HG02840 (cell line): ENCODE measurements at regions not wholly inside any gene's neighbourhood (a gene's known extent, or its start where the extent isn't known, plus 50 kb on each side); places are given as distances from the start of the nearest gene placed in this dataset.

Experiments used
- ATAC-seq: cut with Tn5 transposase; IDR thresholded peaks from one replicate; pipeline ENCODE4 v1.9.1; 2021; ENCODE audit warnings: mild to moderate bottlenecking, moderate library complexity, moderate number of reproducible peaks; ENCODE audit not compliant: unreplicated experiment, low FRiP score

DNA sequence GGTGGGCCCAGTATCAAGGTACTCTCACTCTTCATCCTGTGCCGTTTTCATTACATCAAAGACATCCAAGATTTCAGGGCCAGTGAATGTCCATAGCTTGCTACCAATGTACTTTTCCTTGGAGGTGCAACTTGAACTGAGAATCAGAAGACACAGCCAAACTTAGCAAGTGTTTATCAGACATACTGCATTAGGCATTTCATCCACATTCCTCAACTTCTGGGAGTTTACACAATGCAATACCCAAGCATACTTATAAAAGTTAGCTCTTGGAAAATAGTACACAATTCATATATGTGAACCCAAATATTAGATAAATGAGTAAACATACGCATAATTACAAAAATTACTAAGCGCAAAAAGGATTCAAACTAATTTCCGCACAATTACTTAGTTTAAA lies 216.3 kb upstream of the RHOBTB1 start:
- no peak for ATAC-seq

DNA sequence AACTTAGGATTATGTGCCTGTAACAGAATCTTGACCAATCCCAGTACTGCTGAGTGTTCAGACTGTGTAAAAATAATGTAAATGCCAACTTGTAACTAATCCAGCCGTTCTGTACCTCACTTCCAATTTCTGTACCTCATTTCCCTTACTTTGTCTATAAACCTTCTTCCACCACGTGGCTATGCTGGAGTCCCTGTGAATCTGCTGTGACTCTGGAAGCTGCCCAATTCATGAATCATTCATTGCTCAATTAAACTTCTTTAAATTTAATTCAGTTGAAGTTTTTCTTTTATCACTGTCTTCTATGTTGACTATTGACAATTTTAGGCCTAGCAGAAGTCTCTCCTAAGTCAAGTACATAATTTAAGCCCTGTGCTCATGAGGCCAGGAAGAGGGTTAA lies 215.3 kb upstream of the RHOBTB1 start:
- no peak for ATAC-seq

DNA sequence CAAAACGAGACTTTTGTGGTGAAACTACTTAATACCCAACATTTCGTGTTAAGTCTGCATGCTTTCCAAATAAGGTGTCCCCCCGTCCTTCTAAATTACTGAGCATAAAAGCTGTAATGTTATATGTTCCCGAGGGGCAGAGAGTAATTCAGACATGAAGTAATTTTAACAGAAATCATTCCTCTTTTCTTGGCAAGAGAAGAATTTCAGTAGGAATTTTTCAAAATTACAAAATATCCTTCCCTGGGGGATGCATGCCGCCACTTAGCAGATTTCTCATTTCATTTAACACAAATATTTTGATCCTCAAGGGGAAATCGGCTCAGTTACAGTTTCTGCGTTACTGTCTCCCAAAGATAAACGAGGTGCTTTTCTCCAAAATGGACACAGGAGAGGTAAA lies 213.2 kb upstream of the RHOBTB1 start:
- ATAC-seq: no peak

DNA sequence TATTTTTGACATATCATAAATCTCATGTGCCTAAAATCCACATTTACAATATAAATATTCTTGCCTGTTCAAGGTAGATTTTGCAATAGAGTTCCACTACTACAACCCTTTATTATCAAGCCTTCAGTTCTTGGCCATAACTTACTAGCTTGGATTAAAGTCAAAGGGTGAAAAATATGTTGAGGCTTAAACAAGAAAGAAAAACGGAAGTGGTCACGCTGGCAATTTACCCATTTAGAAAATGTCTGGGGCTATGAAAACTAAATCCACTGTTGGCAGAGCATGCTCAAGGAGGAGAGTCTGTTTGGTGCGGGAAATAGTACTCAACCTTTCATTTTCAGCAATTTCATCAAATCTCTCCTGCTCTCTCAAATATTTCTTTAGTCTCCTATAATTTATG lies 209.8 kb upstream of the RHOBTB1 start:
- no peak for ATAC-seq

DNA sequence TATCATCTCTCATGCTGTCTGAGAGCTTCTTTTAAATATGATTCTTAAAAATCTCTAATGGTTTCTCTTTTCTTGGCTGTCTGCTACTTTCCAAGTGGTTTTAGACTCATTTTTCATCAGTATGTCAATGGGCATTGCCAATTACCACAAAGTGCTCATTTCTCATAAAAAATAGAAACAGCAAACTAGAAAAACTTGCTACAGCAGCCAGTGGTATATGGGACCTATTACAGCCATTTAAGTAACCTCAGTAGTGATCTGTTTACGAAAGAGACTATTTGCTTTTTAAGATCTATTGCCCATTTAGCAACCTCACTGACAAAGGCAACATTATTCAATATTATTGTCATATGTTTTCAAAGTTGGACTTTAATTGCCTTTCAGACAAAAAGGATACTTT lies 207.1 kb upstream of the RHOBTB1 start:
- no peak for ATAC-seq

DNA sequence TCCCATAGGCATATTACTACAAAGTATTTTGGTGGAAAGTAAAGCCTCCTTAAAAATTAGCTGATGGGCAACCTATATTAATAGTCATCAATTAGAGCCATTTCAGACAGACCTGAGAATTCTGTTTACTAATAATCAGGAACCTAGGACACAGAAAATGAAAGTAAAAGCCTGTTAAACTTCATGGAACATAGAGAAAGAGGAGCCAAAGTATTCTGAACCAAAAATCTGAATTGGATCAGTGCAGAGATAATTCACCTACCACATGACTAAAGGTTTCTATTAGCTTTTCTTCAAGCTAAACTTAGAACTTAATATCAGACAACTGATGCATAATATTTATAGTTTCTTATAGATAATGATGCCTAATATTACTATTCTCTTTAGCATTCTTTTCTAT lies 204.5 kb upstream of the RHOBTB1 start:
- ATAC-seq: no peak

DNA sequence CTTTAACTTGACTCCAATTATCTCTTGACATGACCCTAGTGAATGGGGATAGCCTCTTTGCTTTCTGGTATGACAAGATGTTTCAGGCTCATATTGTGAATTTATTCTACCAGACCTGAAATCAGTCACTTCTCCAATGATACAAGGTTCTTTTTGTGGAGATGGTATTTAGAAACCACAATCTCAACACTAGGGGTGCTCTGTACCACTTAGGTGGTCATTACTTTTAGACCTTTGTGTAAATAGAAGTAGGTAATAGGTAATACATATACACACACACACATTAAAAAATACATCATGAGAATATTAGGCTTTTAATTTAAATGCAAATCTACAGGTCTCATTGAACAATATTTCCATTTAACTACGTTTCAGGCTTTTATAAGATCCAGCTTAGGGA lies 199.0 kb upstream of the RHOBTB1 start:
- ATAC-seq: no peak

DNA sequence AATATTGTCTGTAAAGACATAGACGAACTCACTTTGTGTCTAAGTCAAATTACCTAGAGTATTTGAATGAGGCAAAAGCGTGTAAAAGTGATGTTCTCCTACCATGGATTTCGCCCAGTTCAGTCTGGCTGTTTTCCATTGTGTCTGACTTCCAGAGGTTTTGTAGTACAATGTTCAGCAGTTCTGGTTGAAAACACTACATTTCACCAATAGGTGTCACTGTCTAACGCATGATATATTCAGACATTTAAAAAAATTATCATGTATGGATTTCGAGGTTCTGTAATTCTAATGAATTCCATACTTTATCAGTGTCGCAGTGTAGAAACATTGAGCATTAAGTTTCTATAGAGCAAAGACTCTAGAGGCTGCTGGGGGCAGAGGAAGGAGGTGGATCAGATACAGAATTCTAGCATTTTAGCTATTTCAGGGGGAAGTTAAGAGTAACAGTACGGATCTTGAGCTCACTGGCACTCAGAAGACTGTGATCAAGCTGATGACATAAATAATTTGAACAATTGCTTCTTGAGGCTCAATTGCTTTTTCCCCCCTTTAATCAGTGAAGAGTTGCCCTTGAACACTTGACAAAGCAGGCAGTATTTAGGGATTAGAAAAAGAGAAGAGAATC lies 196.9 kb upstream of the RHOBTB1 start:
- no peak for ATAC-seq

DNA sequence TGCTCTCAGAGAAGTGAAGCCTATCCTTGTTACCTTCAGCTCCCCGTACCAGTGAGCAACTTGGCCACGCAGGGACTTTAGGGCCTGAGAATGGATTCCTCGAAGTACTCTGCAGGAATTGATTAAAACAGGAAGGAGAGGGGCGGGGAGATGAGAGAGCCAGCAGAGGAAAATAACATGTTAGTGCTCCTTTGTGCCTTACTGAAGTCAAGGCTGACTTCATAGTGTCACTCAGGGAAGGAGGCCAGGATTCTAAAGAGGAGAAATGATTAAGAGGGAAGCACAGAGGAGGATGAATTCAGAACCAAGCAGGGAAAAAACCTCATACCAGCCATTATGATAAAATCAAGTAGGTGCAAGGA lies 195.6 kb upstream of the RHOBTB1 start:
- no peak for ATAC-seq

DNA sequence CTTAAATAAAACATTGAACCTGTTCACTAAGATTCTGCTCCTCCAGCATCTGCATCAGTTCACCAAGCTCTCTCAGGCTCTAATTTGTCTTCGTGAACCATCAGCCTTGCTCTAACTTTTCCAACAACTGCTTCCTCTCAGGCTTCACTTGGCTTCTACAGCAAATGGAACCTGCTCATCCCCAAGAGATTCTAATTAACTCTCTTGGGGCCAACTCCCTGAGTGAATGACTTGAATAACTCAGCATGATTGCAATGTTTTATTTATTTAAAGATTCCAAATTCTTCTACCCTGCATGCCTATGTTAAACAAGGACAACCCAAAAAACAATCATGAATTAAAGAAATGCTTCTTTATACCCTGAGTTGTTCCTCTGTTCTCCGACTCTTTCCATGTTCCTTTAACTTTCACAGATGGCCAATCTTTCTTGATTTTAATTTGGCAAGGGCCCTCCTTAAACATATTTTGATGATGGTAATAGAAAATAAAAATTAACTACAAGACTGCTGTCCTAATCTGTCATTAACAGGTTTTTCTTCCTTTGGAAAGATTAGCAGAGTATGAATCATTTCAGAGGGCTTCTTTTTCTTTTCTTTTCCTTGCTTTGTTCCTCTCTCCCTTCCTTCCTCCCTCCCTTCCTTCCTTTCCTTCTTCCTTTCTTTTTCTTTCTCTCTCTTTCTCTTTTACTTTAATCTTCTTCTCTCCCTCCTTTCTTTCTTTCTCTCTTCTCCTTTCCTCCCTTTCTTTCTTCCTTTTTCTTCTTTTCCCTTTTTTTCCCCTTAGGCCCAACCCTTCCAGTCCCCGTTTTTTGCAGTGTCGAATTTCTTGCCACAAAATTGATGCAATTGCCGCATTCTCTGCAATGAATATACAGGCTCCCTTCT lies 195.0 kb upstream of the RHOBTB1 start:
- ATAC-seq: no peak

DNA sequence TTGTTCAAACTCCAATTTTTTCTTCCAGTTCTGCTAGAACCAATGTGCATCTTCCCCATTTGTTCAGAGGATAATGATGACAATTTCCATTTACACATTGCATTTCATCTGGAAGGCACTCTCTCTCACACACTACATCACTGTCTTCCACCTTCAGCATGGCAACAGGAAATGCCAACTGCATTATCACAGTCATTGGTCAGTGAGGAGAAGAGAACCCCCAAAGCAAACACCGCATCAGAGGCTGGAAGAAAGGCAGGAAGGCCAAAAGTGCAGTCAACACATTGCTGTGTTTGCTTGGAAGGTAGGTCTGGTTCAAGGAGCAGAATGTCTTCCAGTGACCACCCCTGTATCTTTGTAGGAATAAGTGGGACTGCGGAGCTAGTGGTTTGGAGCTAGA lies 192.2 kb upstream of the RHOBTB1 start:
- no peak for ATAC-seq

DNA sequence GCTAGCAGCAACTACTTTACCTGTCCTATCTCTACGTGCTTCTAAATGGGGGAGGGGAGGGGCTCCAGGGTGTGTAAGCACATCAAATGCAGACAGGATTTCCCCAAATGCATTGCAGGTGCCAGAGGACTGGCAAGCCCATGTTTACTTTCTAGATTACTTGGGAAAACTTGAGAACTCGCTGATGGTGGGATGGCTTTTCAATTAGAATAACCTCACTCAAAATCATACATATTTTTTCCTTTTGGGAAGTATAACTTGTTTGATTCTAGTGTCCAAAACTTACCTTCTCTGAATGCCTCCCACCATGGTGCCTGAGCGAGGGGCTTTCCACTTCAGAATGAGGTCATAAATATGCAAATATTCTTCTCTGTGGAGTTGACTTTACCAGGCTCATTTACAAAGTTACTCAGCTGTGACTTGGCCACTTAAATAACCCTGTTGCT lies 191.3 kb upstream of the RHOBTB1 start:
- ATAC-seq: peak; percentile 95

DNA sequence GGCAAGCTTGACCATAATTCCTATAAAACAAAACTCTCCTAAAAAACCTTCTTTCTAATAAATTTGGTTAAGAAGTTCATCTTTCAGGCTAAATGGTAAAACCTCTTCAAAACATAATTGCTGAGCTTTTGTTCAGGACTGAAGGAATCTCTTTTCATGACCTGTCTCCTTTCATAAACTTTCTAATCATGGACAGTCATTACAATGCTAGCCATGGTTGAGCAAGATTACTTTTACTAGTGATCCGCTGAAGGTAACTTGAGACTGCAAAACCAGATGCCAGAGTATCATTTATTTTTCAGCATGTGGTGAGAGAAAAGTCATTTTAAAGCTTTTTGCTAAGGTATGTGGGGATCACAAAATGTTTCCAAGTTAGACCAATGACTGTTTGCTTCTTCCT lies 186.4 kb upstream of the RHOBTB1 start:
- ATAC-seq: no peak

DNA sequence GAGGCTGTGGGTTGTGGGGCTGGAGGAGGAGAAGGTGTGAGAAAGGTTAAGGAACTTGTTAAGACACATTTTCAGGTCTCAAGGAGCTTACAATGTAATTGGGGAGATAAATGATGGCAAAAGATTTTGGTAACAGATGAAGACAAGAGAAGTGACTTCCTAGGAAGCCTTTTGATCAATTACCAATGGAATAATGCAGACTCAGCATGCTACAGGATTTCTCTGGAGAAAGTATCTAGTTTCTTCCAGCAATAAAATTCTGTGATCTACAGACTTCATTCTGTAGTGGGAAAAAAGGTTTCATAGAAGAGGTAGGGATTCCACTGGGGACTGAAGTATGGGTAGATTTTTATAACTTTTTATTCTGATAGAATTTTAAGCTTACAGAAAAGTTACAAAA lies 184.2 kb upstream of the RHOBTB1 start:
- no peak for ATAC-seq

DNA sequence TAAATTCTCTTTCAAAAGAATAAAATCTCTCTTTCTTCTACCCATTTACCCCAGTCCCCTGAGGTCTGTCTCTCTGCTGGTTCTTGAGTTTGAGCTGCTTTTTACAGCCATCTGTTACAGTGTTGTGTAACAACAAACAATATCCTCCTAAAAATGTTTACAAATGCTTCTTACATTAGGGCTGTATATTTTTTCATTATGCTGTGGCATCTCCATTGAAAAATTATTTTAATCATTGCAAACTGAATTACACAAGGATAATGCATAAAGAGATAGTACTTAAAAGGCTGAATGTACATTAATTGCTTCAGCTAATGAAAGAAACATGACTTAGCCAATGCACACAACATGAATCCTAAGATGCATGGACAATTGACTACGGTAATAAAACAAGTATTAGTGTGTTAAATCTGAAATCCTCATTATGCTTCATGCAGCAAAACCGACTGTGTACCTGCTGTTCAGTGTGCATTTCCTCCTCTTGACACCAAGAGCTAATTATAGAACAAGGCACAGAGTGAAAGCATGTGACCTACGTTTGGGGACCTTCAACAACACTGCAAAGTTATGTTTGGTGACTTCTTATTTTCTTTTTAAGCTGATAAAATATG lies 181.7 kb upstream of the RHOBTB1 start:
- ATAC-seq: no peak

DNA sequence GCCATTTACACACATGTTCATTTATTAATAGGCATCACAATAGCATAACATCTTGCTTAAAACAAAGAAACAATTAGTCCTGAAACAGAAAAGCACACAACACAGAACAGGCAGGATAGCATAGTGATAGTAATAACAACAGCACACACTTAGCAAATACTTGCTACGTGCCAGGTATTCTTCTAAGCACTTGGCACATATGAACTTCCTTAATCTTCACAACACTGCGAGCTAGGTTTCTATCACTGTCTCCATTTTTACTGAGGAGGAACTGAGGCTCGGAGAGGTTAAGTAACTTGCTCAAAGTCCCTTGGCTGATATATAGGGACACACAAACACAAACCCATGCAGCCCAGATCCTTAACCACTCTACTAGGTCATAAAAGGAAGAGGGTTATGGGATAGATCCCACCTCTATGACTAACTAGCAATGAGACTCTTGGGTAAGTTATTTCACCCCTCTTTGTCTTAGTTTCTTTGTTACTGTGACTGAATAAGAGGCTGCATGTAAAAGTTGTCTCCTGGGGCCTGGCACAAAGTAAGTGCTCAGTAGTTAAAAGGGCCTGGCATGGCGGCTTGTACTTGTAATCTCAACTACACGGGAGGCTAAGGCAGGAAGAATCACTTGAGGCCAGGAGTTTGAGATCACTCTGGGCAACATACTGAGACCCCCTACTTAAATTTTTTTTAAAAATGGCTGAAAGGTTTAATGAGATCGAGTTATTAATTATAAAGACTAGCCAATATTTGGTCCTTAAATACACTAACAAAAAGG lies 181.0 kb upstream of the RHOBTB1 start:
- ATAC-seq: no peak

DNA sequence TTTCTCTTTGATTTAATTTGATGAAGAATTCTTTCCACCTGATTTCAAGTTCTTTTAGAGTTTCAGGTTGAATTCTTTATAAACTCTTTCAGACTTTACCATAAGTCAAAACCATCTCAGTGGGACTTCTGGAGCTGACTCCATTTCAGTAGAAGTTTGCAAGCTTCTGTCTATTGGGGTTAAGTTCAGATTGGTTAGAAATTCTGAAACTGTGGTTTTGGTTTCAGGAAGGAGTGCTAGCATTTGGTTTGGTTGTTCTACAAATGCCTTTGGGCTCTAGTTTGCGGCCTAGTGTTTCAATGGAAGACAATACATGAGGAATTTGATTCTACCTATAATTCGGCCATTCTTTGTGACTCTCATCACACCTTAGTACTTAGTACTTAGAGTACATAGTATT lies 176.8 kb upstream of the RHOBTB1 start:
- no peak for ATAC-seq

DNA sequence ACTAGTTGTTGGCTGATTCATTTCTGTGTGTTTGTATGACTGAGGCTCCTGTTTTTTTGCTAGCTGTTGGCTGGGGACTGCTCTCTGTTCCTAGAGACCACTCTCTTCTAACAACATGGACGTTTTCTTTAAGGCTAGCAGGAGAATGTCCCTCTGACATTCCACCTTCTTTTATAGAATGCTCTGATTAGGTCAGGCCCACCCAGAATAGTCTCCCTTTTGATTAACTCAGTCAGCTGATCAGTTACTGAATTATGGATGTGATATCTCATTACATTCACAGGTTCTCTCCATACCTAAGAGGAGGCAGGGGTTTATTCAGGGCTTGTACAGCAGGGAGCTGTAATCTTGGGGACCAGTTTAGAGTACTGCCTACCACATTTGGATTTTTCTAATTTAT lies 175.6 kb upstream of the RHOBTB1 start:
- no peak for ATAC-seq

DNA sequence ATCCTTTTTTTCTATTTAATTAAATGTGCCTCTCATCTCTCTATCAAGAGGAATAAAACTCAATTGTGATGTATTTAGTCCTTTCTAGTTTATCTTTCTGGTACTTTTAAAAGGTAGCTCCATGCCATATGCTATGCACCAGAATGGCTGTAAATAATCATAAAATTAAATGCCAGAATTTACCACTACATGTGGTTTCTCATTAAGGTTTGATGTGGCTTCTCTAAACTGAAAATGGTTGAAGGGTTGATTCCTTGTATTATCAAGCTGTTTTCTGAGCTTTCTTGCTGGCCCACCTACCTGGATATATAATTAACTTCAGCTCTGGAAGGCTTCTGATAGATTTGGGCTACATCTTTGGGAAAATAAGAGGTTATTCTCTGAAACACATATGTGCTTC lies 171.9 kb upstream of the RHOBTB1 start:
- ATAC-seq: no peak

DNA sequence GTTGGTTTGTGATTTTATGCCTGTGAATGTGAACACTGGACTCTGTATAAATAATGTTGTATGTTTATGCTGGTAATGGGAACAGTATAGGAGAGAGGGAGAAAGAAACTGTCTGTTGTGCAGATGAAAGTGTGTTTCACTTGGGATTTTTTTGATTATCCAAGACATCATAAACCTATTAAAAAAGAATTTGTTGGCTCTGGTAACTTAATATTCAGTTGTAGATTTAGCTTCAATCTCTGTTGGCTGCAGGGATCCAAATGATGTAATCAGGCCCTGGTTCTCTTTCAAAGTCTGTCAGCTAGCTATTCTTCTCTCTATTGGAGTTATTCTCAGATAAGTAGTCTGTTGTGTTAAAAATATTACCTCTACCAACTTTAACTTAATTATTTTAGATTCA lies 168.8 kb upstream of the RHOBTB1 start:
- ATAC-seq: no peak

DNA sequence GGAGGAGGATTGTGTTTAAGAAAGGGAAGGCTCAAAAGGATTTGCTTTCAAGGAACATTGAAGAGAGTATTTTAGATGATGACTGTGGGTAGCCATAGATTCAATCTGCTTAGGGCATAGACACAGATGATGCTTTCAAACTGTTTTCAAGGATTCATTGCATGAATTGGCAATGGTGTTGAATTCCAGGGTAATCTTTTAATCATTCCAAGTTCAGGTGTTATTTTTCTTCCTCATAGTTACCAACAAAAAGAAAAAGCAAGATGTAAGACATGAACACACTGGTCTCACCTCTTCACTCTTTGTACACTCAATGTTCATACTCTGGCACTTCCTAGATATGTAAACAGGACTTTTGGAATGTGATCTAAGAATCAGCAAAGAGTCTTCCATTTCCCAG lies 167.0 kb upstream of the RHOBTB1 start:
- no peak for ATAC-seq
